Right atrium auricular region (tissue), 2 donors: ENCODE measurements at regions not wholly inside any gene's neighbourhood (a gene's known extent, or its start where the extent isn't known, plus 50 kb on each side); places are given as distances from the start of the nearest gene placed in this dataset.

Source experiments
- DNase-seq: peaks from one replicate; pipeline ENCODE4 v3.0.0-alpha.2; 2019; ENCODE audit warnings: low spot score
- H3K27ac ChIP-seq, 2 donors: fragments of 200-600 bp; sonication (generic); 1 replicate in 1 of 2; 2 replicates in 1 of 2; pipeline ENCODE4 v1.5.1; 2016 to 2019
- H3K27me3 ChIP-seq, 2 donors: fragments of 200-600 bp; sonication (generic); one replicate each; pipeline versions ENCODE4 v1.5.1 to v1.6.0; 2017 to 2019
- H3K36me3 ChIP-seq: fragments of 200-600 bp; sonication (generic); one replicate; pipeline ENCODE4 v1.5.1; 2016
- H3K4me1 ChIP-seq, 2 donors: fragments of 200-600 bp; sonication (generic); one replicate each; pipeline versions ENCODE4 v1.5.1 to v1.6.0; 2017 to 2019
- H3K4me3 ChIP-seq, 2 donors: fragments of 200-600 bp; sonication (generic); 1 replicate in 1 of 2; 2 replicates in 1 of 2; pipeline ENCODE4 v1.5.1; 2017 to 2019; ENCODE audit warnings: mild to moderate bottlenecking in 1 of 2, moderate library complexity in 1 of 2
- H3K9me3 ChIP-seq, 2 donors: fragments of 200-600 bp; sonication (generic); one replicate each; pipeline ENCODE4 v1.5.1; 2019
- TF ChIP-seq, protein P1 (sequence below), 2 donors: fragments of 200-600 bp; sonication (generic); IDR thresholded peaks; one replicate each; pipeline ENCODE4 v1.5.1; 2019; ENCODE audit warnings: antibody characterized with exemption in 2 of 2

DNA sequence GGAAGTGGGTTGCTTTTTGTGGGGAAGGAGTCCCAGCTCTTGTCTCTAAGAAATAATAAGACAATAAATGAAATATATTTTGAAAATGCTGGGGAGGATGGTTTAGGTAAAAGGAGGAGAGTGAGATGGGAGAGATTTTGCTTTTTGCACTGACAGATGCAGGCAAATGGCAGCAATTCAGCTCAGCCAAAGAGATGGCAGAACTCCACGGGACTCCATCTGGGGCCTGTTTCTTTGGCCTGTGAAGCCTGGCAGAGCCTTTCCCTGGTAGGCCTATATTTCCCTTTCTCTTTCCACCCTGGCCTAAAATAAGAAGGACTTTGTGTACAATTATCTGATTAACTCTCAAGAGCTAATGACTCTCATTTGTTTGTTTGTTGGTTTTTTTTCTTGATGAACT lies 1525.1 kb downstream of the CDH11 start:
- no peak overlapping the region for H3K27ac ChIP-seq
- H3K4me3 ChIP-seq, result no peak overlapping the region
- no peaks in the 10 kb centered on the region for H3K4me1 ChIP-seq
- no peaks in the 10 kb centered on the region for H3K27me3 ChIP-seq
- no peaks in the 10 kb centered on the region for H3K36me3 ChIP-seq
- TF ChIP-seq, protein P1, sequence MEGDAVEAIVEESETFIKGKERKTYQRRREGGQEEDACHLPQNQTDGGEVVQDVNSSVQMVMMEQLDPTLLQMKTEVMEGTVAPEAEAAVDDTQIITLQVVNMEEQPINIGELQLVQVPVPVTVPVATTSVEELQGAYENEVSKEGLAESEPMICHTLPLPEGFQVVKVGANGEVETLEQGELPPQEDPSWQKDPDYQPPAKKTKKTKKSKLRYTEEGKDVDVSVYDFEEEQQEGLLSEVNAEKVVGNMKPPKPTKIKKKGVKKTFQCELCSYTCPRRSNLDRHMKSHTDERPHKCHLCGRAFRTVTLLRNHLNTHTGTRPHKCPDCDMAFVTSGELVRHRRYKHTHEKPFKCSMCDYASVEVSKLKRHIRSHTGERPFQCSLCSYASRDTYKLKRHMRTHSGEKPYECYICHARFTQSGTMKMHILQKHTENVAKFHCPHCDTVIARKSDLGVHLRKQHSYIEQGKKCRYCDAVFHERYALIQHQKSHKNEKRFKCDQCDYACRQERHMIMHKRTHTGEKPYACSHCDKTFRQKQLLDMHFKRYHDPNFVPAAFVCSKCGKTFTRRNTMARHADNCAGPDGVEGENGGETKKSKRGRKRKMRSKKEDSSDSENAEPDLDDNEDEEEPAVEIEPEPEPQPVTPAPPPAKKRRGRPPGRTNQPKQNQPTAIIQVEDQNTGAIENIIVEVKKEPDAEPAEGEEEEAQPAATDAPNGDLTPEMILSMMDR (IDR thresholded peaks at IDR 0.05), result no peak
- DNase-seq, result no peak
- no peaks in the 10 kb centered on the region for H3K9me3 ChIP-seq

DNA sequence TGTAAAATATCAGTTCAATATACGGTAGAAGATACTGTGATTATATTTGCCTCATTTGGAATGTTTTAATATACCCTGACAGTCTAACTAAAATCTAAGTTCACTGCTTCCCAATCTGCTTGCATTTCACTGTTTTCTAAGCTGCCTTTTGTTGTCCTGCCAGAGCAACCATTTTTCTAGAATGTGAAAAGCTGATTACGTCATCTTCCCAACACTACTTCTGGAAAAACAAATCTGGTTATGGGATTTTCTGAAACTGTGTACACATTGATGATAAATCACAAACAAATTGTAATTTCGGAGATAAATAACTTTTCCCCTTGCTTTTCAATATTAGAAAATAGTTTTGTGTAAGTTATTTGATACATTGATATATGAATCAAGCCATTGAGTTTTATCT lies 1529.0 kb downstream of the CDH11 start:
- H3K9me3 ChIP-seq, result no peaks in the 10 kb centered on the region
- DNase-seq, result no peak
- TF ChIP-seq, protein P1 (IDR thresholded peaks at IDR 0.05), result no peak
- H3K4me1 ChIP-seq, result no peaks in the 10 kb centered on the region
- no peak overlapping the region for H3K27ac ChIP-seq
- H3K36me3 ChIP-seq, result no peaks in the 10 kb centered on the region
- no peak overlapping the region for H3K4me3 ChIP-seq
- no peaks in the 10 kb centered on the region for H3K27me3 ChIP-seq

DNA sequence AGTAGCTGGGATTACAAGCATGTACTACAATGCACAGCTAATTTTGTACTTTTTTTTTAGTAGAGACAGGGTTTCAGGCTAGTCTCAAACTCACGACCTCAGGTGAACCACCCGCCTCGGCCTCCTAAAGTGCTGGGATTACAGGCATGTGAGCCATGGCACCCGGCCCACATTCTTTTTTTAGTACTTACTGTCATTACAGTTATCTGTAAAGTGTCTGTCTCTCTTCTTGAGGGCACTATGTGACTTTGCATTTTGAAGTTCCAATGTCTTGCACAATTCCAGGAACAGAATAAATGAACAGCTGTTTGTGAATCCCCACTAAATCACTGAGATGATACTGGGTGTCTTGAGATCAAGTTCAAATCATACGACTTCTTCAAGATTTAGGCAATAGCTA lies 1540.3 kb downstream of the CDH11 start:
- DNase-seq, result no peak
- no peaks in the 10 kb centered on the region for H3K36me3 ChIP-seq
- TF ChIP-seq, protein P1 (IDR thresholded peaks at IDR 0.05), result no peak
- H3K4me1 ChIP-seq, result no peaks in the 10 kb centered on the region
- peak overlapping the region in 1 of 2 donors; percentile 53 for H3K27ac ChIP-seq
- no peaks in the 10 kb centered on the region for H3K27me3 ChIP-seq
- H3K4me3 ChIP-seq, result no peak overlapping the region
- no peaks in the 10 kb centered on the region for H3K9me3 ChIP-seq

DNA sequence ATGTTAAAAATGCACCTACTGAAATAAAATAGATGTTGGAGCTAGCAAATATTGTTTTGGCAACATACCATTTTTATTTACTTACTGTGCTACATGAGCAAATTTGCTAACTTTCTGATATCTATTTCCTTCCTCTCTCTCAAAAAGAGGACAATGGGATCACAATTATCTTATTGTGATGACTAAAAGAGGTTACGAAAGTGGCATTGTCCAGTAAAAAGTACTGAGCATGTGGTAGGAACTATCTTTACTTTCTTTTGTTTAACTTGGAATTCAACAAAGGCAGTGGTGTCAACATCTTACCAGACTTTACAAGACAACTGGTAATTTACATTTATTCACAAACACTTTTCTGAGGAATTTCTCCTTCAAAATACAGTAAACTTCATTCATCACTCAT lies 1542.6 kb upstream of the CDH8 start:
- Histone ChIP-seq H3K36me3 (no peaks in the 10 kb centered on the region), H3K4me1 (no peaks in the 10 kb centered on the region), H3K27me3 (no peaks in the 10 kb centered on the region), H3K4me3 (no peak overlapping the region), H3K9me3 (no peaks in the 10 kb centered on the region), H3K27ac (no peak overlapping the region)
- no peak for DNase-seq
- TF ChIP-seq, protein P1 (IDR thresholded peaks at IDR 0.05), result no peak

DNA sequence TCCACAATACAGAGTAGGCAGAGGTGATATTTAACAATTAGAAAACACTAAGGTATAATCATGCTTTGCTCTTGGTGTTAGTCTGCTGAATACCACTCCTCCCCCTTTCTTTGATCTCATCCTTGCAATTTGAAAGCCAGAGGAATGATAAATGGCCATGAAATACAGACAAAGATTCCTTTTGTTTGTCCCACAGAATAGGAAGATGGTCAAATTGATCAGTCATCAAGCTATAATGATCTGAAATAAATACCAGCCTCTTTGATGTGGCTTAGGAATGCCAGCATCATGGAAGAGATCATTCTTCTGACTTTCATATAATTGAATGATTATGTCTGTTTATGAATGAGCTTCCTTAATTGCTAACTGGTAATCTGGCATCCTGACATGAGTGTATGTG lies 1541.7 kb upstream of the CDH8 start:
- H3K36me3 ChIP-seq, result no peaks in the 10 kb centered on the region
- no peaks in the 10 kb centered on the region for H3K4me1 ChIP-seq
- DNase-seq, result no peak
- H3K9me3 ChIP-seq, result no peaks in the 10 kb centered on the region
- no peak overlapping the region for H3K4me3 ChIP-seq
- TF ChIP-seq, protein P1 (IDR thresholded peaks at IDR 0.05), result no peak
- no peak overlapping the region for H3K27ac ChIP-seq
- no peaks in the 10 kb centered on the region for H3K27me3 ChIP-seq

DNA sequence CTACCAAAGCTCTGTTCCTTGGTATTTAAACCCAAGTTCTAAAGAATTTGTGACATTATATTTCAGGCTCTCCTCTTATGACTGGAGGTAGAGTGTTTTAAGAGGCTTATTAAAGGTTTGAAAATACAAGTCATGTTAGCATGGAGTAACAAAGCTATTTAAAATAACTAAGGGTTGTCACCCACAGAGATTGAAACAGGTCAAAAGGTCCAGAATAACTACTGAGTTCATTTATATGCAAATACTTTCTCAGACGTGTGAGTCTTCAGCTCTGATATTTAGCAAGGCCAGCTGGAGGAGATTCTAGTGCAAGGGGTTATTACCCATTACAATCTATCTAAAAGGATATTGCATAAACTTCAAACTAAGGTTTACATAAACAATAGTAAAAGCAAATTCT lies 1538.8 kb upstream of the CDH8 start:
- Histone ChIP-seq H3K9me3 (no peaks in the 10 kb centered on the region), H3K4me3 (no peak overlapping the region), H3K27me3 (no peaks in the 10 kb centered on the region), H3K36me3 (no peaks in the 10 kb centered on the region), H3K27ac (no peak overlapping the region), H3K4me1 (no peaks in the 10 kb centered on the region)
- DNase-seq, result no peak
- TF ChIP-seq, protein P1 (IDR thresholded peaks at IDR 0.05), result no peak
